ENCODE measurements at regions not wholly inside any gene's neighbourhood (a gene's known extent, or its start where the extent isn't known, plus 50 kb on each side); places are given as distances from the start of the nearest gene placed in this dataset.

DNA sequence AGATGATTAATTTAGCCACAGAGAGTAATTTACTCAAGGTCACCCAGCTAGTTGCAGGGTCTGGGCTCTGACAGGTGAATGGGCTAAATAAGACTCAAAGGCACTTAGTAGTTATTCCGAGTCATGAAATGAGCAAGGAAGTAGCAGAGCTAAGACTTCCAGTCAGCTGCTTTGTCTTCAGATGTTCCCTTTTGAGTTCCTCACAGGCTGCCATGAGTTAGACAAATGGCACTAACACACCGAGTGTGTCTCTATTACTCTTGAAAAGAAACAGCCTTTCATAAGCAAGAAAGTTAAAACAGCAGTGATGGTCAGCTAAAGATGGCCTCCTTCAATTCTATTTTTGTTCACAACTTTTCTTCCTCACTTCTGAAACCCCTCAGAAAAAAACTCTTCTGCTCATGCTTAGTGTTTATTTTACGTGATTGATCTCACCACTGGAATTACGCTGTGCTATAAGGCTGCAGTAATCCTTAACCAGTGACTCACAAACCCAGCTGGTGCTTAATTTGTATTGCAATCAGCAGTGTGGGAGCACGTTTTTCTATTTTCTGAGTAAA, 389.1 kb downstream of the AASDHPPT start:
- ATAC-seq (replicated peaks; ENCODE audit: extremely low read depth, poor library complexity, severe bottlenecking) = no peak
- no peak overlapping the region for H3K27ac Mint-ChIP-seq (ENCODE audit: low read depth)
- H3K9me3 Mint-ChIP-seq = peaks cover under 1% of the 10 kb centered on the region
- no peak for DNase-seq (ENCODE audit: low spot score in 2 of 2)
- H3K4me1 Mint-ChIP-seq = no peaks in the 10 kb centered on the region
- no peak overlapping the region for H3K4me3 Mint-ChIP-seq
- no peaks in the 10 kb centered on the region for H3K27me3 Mint-ChIP-seq
- H3K36me3 Mint-ChIP-seq (ENCODE audit: insufficient read depth) = peaks cover 3% of the 10 kb centered on the region

DNA sequence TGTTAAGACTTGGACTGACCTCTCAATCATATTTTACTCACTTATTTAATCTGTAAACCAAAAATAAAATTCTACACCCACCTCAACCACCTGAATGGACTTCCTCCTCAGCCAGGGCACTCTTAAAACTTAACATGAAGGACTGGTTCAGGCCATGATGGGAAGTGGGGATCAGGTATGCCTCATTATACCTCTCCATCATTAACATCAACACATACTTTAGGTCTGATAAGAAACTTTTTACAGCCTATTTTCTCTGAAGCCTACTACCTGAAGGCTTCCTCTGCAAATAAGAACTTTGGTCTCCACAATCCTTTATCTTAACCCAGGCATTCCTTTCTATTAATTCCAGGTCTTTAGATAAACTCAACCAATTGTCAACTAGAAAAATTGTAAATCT, 390.0 kb downstream of the AASDHPPT start:
- no peak for ATAC-seq (replicated peaks; ENCODE audit: extremely low read depth, poor library complexity, severe bottlenecking)
- no peaks in the 10 kb centered on the region for H3K4me1 Mint-ChIP-seq
- H3K4me3 Mint-ChIP-seq = no peak overlapping the region
- no peak overlapping the region for H3K27ac Mint-ChIP-seq (ENCODE audit: low read depth)
- peaks cover 4% of the 10 kb centered on the region for H3K9me3 Mint-ChIP-seq
- H3K36me3 Mint-ChIP-seq (ENCODE audit: insufficient read depth) = peaks cover 3% of the 10 kb centered on the region
- DNase-seq (ENCODE audit: low spot score in 2 of 2) = no peak
- H3K27me3 Mint-ChIP-seq = no peaks in the 10 kb centered on the region

DNA sequence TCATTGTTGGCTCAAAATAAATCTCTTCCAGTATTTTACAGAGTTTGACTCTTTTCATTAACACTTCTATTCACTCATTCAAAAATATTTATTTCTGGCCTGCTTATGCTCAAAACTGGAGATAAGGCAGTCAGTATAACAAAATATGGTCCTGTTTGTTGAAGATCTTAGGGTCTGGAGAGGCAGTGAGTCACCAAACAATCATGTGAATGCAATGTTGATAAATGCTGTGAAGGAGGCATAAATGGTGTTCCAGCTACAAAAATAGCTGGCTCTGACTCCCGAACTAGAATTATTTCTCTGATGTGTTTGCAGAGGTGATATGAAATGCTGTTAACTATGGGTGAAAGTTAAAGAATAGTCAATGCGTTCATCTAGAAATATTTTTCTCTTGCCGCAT, 390.6 kb downstream of the AASDHPPT start:
- no peak for ATAC-seq (replicated peaks; ENCODE audit: extremely low read depth, poor library complexity, severe bottlenecking)
- Mint-ChIP-seq H3K4me1 (no peaks in the 10 kb centered on the region), H3K36me3 (ENCODE audit: insufficient read depth) (peaks cover 3% of the 10 kb centered on the region), H3K27ac (ENCODE audit: low read depth) (no peak overlapping the region), H3K27me3 (no peaks in the 10 kb centered on the region), H3K4me3 (no peak overlapping the region), H3K9me3 (peaks cover 4% of the 10 kb centered on the region)
- no peak for DNase-seq (ENCODE audit: low spot score in 2 of 2)

GRCh38 chr11:106468531-106468930, 391.1 kb downstream of the AASDHPPT start:
- H3K4me3 Mint-ChIP-seq = no peak overlapping the region

GRCh38 chr11:106470230-106470629, 392.8 kb downstream of the AASDHPPT start:
- Mint-ChIP-seq H3K27ac (ENCODE audit: low read depth) (no peak overlapping the region), H3K4me1 (no peaks in the 10 kb centered on the region), H3K27me3 (no peaks in the 10 kb centered on the region), H3K4me3 (no peak overlapping the region), H3K9me3 (peaks cover 4% of the 10 kb centered on the region), H3K36me3 (ENCODE audit: insufficient read depth) (peaks cover 2% of the 10 kb centered on the region)
- DNase-seq (ENCODE audit: low spot score in 2 of 2) (no peak), ATAC-seq (replicated peaks; ENCODE audit: extremely low read depth, poor library complexity, severe bottlenecking) (no peak)

More at GRCh38 chr11:106468531-106468930, 391.1 kb downstream of the AASDHPPT start:
- Mint-ChIP-seq H3K36me3 (ENCODE audit: insufficient read depth) (peaks cover 3% of the 10 kb centered on the region), H3K9me3 (peaks cover 4% of the 10 kb centered on the region), H3K27ac (ENCODE audit: low read depth) (no peak overlapping the region), H3K4me1 (no peaks in the 10 kb centered on the region), H3K27me3 (no peaks in the 10 kb centered on the region)
- DNase-seq (ENCODE audit: low spot score in 2 of 2) (no peak), ATAC-seq (replicated peaks; ENCODE audit: extremely low read depth, poor library complexity, severe bottlenecking) (no peak)

DNA sequence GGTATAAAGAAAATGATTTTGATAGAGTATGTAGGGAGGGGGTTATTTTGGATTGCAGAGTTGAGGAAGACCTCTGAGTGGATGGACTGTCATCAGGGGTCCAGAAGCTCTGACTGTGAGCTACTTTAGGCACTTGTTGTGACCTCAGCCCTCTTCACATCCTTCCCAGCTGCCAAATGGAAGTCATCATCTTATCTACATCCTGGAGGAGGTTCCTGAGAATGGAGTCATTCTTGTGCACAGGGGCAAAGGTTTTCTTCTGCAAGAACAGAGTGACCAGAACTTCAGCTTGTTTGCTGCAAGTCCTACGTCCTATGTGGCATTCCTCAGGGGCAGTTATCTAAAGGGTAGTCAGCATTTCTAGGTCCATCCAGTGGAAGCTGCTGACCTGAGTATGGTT, 393.8 kb downstream of the AASDHPPT start:
- ATAC-seq (replicated peaks; ENCODE audit: extremely low read depth, poor library complexity, severe bottlenecking) (no peak), DNase-seq (ENCODE audit: low spot score in 2 of 2) (no peak)
- no peak overlapping the region for H3K27ac Mint-ChIP-seq (ENCODE audit: low read depth)
- H3K27me3 Mint-ChIP-seq = no peaks in the 10 kb centered on the region
- no peak overlapping the region for H3K4me3 Mint-ChIP-seq
- peaks cover 4% of the 10 kb centered on the region for H3K9me3 Mint-ChIP-seq
- H3K36me3 Mint-ChIP-seq (ENCODE audit: insufficient read depth) = peaks cover 2% of the 10 kb centered on the region
- H3K4me1 Mint-ChIP-seq = no peaks in the 10 kb centered on the region

DNA sequence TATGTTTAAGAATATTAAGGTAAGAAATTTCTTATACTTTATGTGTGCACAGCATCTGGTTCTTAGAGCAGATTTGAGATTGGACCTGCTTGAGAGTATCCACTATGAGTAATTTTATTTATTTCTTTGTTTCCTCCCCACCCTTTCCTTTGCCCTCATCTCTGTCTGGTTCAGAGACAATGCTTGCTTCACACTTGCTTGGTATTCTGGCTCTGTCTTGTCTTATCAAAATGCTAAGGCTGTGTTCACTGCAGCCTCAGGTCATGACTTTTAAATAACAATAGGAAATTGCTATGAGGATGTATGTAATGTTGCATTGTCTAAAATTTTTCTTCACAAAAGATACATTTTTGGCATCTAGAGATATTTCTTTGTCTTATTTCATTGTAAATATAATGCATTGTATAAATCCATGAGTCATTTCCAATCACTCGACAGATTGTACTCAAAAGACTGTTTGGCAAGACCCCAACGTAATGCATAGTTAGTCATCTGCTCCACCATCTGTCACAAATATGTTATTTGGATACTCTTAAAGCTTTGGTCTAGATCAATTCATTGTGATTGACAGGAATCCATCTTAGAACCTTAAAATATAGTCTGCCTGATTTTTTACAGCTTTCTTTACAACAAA, 395.7 kb downstream of the AASDHPPT start:
- Mint-ChIP-seq H3K27ac (ENCODE audit: low read depth) (no peak overlapping the region), H3K36me3 (ENCODE audit: insufficient read depth) (no peaks in the 10 kb centered on the region), H3K9me3 (peaks cover 4% of the 10 kb centered on the region), H3K4me1 (no peaks in the 10 kb centered on the region), H3K4me3 (no peak overlapping the region), H3K27me3 (no peaks in the 10 kb centered on the region)
- DNase-seq (ENCODE audit: low spot score in 2 of 2) (no peak), ATAC-seq (replicated peaks; ENCODE audit: extremely low read depth, poor library complexity, severe bottlenecking) (no peak)

GRCh38 chr11:106474274-106474673, 396.8 kb downstream of the AASDHPPT start:
- Mint-ChIP-seq H3K4me3 (no peak overlapping the region), H3K36me3 (ENCODE audit: insufficient read depth) (no peaks in the 10 kb centered on the region), H3K4me1 (no peaks in the 10 kb centered on the region), H3K27ac (ENCODE audit: low read depth) (no peak overlapping the region), H3K27me3 (no peaks in the 10 kb centered on the region), H3K9me3 (peaks cover 4% of the 10 kb centered on the region)
- DNase-seq (ENCODE audit: low spot score in 2 of 2) (no peak), ATAC-seq (replicated peaks; ENCODE audit: extremely low read depth, poor library complexity, severe bottlenecking) (no peak)

DNA sequence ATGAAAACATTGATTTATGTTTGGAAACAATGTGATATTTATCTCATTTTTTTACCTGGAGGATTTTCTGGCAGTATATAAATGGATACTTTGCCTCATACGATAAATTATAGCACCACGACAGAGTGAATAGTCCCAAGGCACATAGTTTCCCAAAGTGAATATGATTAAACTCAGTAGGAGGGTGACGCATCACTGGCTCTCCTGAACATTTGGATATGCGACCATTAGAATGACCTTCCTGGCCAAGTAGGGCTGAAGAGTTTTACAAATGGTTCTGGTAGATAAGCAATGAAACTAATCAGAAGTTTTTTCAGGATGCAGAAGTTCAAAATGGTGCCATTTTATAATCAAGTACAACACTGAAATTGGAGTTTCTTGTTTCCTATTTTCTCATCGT, 397.7 kb downstream of the AASDHPPT start:
- no peak overlapping the region for H3K27ac Mint-ChIP-seq (ENCODE audit: low read depth)
- H3K4me3 Mint-ChIP-seq = no peak overlapping the region
- H3K4me1 Mint-ChIP-seq = no peaks in the 10 kb centered on the region
- DNase-seq (ENCODE audit: low spot score in 2 of 2) (no peak), ATAC-seq (replicated peaks; ENCODE audit: extremely low read depth, poor library complexity, severe bottlenecking) (no peak)
- H3K9me3 Mint-ChIP-seq = peaks cover 4% of the 10 kb centered on the region
- H3K27me3 Mint-ChIP-seq = no peaks in the 10 kb centered on the region
- no peaks in the 10 kb centered on the region for H3K36me3 Mint-ChIP-seq (ENCODE audit: insufficient read depth)

DNA sequence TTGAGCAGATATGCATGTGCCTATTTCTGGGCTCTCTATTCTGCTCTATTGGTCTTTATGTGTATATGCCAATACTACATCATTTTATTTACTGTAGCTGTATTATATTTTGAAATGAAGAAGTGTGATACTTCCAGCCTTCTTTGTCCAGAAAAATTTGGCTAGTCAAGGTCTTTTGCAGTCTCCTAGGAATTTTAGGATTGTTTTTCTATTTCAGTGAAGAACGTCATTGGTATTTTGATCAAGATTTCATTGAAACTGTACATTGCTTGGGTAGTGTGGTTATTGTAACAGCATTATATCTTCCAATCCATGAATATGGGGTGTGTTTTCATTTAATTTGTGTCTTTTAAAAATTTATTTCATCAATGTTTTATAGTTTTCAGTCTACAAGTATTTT, 400.3 kb downstream of the AASDHPPT start:
- Mint-ChIP-seq H3K36me3 (ENCODE audit: insufficient read depth) (no peaks in the 10 kb centered on the region), H3K27ac (ENCODE audit: low read depth) (no peak overlapping the region), H3K4me3 (no peak overlapping the region), H3K27me3 (no peaks in the 10 kb centered on the region), H3K4me1 (no peaks in the 10 kb centered on the region), H3K9me3 (no peaks in the 10 kb centered on the region)
- DNase-seq (ENCODE audit: low spot score in 2 of 2) = no peak
- ATAC-seq (replicated peaks; ENCODE audit: extremely low read depth, poor library complexity, severe bottlenecking) = no peak

- ATAC-seq (replicated peaks; ENCODE audit: extremely low read depth, poor library complexity, severe bottlenecking) = no peak
- no peaks in the 10 kb centered on the region for H3K36me3 Mint-ChIP-seq (ENCODE audit: insufficient read depth)
- H3K27me3 Mint-ChIP-seq = no peaks in the 10 kb centered on the region
- no peaks in the 10 kb centered on the region for H3K9me3 Mint-ChIP-seq
- no peak for DNase-seq (ENCODE audit: low spot score in 2 of 2)
- no peaks in the 10 kb centered on the region for H3K4me1 Mint-ChIP-seq
- H3K4me3 Mint-ChIP-seq = no peak overlapping the region
- H3K27ac Mint-ChIP-seq (ENCODE audit: low read depth) = no peak overlapping the region
These were observed 402.2 kb downstream of the AASDHPPT start for GRCh38 chr11:106479646-106480045.

DNA sequence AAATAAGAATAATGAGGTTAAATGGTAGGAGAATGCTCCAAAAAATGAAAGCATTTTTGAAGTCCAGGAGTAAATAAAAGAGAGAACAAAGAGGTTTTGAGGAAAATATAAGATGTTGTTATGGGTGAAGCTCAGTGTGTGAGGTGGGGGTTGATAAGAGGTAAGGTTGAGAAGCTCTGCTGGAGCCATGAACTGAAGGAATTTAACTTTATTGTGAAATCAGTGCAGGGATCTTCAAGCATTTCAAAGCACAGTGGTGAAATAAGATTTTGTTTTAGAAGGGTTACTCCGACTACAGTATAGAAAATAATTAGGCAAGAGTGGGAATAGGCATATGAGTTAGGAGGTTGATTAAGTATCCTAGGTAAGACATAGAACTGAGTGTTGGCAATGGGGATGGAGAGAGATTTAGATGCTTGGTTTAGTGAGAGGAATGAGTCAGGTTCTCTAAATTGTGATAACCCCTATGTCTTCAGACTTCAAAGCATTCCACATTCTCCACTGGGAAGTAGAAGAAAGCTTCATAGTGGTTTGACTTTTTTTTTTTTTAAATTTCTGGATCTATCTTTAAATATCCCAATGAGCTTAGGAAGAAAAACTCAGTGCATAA, 403.2 kb downstream of the AASDHPPT start:
- H3K4me3 Mint-ChIP-seq = no peak overlapping the region
- no peaks in the 10 kb centered on the region for H3K36me3 Mint-ChIP-seq (ENCODE audit: insufficient read depth)
- H3K27me3 Mint-ChIP-seq = no peaks in the 10 kb centered on the region
- no peaks in the 10 kb centered on the region for H3K9me3 Mint-ChIP-seq
- ATAC-seq (replicated peaks; ENCODE audit: extremely low read depth, poor library complexity, severe bottlenecking) = no peak
- no peaks in the 10 kb centered on the region for H3K4me1 Mint-ChIP-seq
- H3K27ac Mint-ChIP-seq (ENCODE audit: low read depth) = no peak overlapping the region
- no peak for DNase-seq (ENCODE audit: low spot score in 2 of 2)
